ENCODE measurements at regions not wholly inside any gene's neighbourhood (a gene's known extent, or its start where the extent isn't known, plus 50 kb on each side); places are given as distances from the start of the nearest gene placed in this dataset.

- TF ChIP-seq CTCF (conservative IDR thresholded peaks at IDR 0.05; ENCODE audit: low read depth, low read length) (no peak), EZH2phosphoT487 (IDR thresholded peaks at IDR 0.05; ENCODE audit: borderline replicate concordance, low read length) (no peak)
These were observed 119.8 kb upstream of the SEC14L1 start for GRCh38 chr17:77020973-77021372.

Data from PC-3 (cell line).